Psoas muscle (tissue), 7 donors: ENCODE measurements at regions not wholly inside any gene's neighbourhood (a gene's known extent, or its start where the extent isn't known, plus 50 kb on each side); places are given as distances from the start of the nearest gene placed in this dataset.

Experiments used
- ATAC-seq, 4 donors: fragments of 200-7000 bp; cut with Tn5 transposase; one replicate each; pipeline ENCODE4 v1.9.1; 2020; ENCODE audit warnings: moderate library complexity in 3 of 4, mild to moderate bottlenecking in 2 of 4
- DNase-seq, 2 donors: peaks; one replicate each; pipeline ENCODE4 v3.0.0-alpha.2; 2020
- H3K27ac ChIP-seq: fragments of 200-600 bp; one replicate; pipeline ENCODE4 v1.8.0; 2022
- H3K27me3 ChIP-seq, 3 donors: fragments of 200-600 bp in 1 of 3; one replicate each; pipeline versions ENCODE4 v1.6.1 to v1.8.0; 2013 to 2022; ENCODE audit warnings: low read length in 2 of 3, mild to moderate bottlenecking in 2 of 3, moderate library complexity in 1 of 3; ENCODE audit not compliant: insufficient read depth in 3 of 3
- H3K36me3 ChIP-seq, 2 donors: fragments of 200-600 bp in 1 of 2; one replicate each; pipeline versions ENCODE4 v1.6.1 to v1.8.0; 2013 to 2022; ENCODE audit warnings: low read depth in 1 of 2, mild to moderate bottlenecking in 1 of 2, moderate library complexity in 1 of 2; ENCODE audit not compliant: insufficient read depth in 1 of 2
- H3K4me1 ChIP-seq: fragments of 200-600 bp; one replicate; pipeline ENCODE4 v1.8.0; 2022
- H3K4me3 ChIP-seq: fragments of 200-600 bp; one replicate; pipeline ENCODE4 v1.8.0; 2022; ENCODE audit warnings: mild to moderate bottlenecking
- H3K9me3 ChIP-seq: fragments of 200-600 bp; one replicate; pipeline ENCODE4 v1.8.0; 2022
- WGBS, 3 donors: extraction: QIAGEN DNeasy Blood & Tissue Kit; methylation state at CpG; one replicate each; pipeline versions ENCODE4 v1.1.6 to v1.1.7; 2013; 5-methylcytosine and 5-hydroxymethylcytosine counted together
- intact Hi-C, 2 donors: fragments of 100-400 bp; cut with DNase I; formaldehyde crosslinking; loops; one replicate each; pipeline versions ENCODE4 v1.11.0 to v1.14.2; 2022
- TF ChIP-seq, protein P1 (sequence below): fragments of 200-600 bp; IDR thresholded peaks from one replicate; pipeline ENCODE4 v1.8.0; 2022; ENCODE audit warnings: antibody characterized with exemption
- donor health status: healthy with polysubstance abuse.
- donor health status: DM: no; HTN: no; CAD: no; lungs with moderate emphysema.
- donor health status: Bipolar disorder and iron deficiency.
- donor health status: healthy.
- donor health status: DM: yes; HTN: yes; CAD: no.
- donor health status: DM: no; HTN: no; CAD: no.
- donor health status: DM: yes; HTN: yes; CAD: no.

DNA sequence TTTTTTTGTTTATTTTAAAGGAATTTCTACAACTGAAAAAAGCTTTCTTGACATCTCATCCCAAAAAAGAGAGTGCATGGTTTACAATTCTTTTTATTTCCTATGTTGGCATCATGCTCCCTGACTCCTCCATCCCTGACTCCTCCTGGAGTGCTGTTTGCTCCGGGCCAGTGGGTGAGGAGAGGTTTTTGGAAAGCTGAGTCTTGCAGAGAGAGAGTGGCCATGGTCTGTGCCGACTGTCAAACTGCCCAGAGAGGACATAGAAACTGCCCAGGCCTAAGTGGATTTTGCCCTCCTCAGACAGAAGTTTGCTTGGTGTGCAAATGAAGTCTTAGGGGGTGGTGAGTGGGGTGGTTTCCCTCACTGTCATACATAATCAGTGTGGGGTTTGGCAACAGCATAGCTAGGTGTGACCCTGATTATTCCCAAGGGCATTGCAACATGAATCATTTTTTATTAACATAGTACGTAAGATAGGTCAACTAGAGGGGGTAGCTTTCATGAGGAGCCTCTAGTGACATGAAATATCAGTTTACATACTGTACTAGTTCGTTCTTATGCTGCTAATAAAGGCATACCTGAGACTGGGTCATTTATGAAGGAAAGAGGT lies 179.8 kb upstream of the UBL3 start:
- Histone ChIP-seq H3K27ac (no peak overlapping the region), H3K9me3 (no peaks in the 10 kb centered on the region), H3K4me1 (no peaks in the 10 kb centered on the region), H3K27me3 (peaks cover 0 to 11% (median 0%) of the 10 kb centered on the region in 3 donors), H3K36me3 (no peaks in the 10 kb centered on the region), H3K4me3 (no peak overlapping the region)
- TF ChIP-seq, protein P1, sequence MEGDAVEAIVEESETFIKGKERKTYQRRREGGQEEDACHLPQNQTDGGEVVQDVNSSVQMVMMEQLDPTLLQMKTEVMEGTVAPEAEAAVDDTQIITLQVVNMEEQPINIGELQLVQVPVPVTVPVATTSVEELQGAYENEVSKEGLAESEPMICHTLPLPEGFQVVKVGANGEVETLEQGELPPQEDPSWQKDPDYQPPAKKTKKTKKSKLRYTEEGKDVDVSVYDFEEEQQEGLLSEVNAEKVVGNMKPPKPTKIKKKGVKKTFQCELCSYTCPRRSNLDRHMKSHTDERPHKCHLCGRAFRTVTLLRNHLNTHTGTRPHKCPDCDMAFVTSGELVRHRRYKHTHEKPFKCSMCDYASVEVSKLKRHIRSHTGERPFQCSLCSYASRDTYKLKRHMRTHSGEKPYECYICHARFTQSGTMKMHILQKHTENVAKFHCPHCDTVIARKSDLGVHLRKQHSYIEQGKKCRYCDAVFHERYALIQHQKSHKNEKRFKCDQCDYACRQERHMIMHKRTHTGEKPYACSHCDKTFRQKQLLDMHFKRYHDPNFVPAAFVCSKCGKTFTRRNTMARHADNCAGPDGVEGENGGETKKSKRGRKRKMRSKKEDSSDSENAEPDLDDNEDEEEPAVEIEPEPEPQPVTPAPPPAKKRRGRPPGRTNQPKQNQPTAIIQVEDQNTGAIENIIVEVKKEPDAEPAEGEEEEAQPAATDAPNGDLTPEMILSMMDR: no peak
- intact Hi-C loops: no loop called here
- DNase-seq (no peak), ATAC-seq (no peak)
- 59 to 72% (median 68%) methylated on average over 4 of the region's 4 CpGs for WGBS, 3 donors

DNA sequence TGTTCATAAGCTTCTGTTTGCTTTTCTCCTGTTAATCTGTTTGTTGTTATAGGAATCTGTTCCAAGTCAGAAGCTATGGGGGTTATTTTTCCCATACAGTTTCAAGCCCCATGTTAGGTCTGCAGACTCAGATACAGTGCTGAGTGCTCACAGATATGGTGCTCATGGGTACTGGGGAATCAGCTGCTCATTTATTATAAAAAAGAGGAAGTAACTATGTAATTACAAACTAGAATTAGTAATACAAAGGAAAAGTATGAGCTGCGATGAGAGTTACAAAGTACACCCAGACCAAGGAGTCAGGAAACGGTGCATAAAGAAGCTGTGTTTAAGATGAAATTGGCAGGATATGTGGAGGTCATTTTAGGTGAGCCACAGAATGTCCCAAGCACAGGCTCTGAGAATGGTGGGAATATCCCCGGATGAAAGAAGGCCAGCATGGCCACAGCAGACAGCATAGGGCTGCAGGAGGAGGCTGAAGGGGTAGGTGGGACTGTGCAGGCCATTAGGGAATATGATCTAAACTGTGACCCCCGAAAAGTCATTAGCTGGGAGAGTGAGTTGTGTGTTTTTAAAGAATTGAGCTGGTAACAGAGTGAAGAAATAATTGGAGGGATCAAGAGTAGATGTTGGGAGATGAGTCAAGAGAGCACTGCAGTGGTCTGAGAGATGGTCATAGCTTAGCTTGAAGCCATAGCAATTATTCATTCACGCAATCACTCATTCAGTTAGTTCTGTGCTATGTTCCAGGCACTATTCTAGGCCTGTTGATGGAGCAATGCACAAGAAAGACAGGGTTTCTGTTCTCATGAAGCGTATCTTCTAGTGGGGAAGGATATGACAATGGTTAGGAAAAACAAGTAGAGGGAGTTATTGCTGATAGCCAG lies 177.4 kb upstream of the UBL3 start:
- intact Hi-C loops: no loop called here
- no peak for DNase-seq
- Histone ChIP-seq H3K36me3 (no peaks in the 10 kb centered on the region), H3K4me3 (no peak overlapping the region), H3K27me3 (peaks cover 0 to 7% (median 0%) of the 10 kb centered on the region in 3 donors), H3K9me3 (no peaks in the 10 kb centered on the region), H3K4me1 (no peaks in the 10 kb centered on the region), H3K27ac (no peak overlapping the region)
- whole genome bisulfite sequencing, 3 donors: 68 to 72% (median 69%) methylated on average over 6 of the region's 6 CpGs
- no peak for ATAC-seq
- TF ChIP-seq, protein P1: no peak

DNA sequence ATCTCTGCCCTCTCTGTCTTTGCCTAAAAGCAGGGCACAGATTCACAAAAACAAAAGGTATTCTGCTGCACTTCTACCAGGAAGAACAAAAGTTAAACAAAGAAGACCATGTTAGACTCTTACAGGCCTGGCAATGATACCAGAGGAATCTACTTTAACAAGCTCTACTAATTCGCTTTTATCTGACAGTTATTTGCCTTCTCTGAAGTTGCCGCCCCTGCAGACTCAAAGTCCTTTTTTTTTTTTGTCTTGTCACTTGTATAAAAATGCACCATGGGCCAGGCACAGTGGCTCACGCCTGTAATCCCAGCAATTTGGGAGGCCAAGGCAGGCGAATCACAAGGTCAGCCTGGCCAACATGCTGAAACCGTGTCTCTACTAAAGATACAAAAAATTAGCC lies 176.5 kb upstream of the UBL3 start:
- TF ChIP-seq, protein P1: no peak
- H3K27ac ChIP-seq: no peak overlapping the region
- H3K36me3 ChIP-seq: no peaks in the 10 kb centered on the region
- no peaks in the 10 kb centered on the region for H3K27me3 ChIP-seq
- DNase-seq (no peak), ATAC-seq (no peak)
- no peaks in the 10 kb centered on the region for H3K4me1 ChIP-seq
- intact Hi-C loops: no loop called here
- no peaks in the 10 kb centered on the region for H3K9me3 ChIP-seq
- H3K4me3 ChIP-seq: no peak overlapping the region
- WGBS, 3 donors: 66 to 86% (median 79%) methylated on average over 5 of the region's 5 CpGs

DNA sequence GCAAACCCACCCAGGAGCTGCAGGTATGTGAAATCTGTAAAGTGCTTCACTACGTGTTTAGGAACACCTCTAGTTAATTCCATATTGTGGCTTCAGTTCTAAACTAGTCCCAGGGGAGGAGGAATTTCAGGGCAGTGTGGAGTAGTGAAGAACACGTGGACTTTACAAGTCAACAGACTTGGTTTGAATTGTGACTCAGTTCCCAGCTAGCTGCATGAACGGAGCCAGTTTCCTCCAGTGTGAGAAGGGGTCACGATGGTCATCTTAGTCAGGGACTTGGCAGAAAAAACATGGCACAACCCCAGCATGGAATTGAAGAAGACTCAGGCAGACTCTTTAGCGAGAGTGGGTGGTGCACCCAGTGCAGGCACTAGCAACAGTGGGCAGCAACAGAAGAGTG lies 175.7 kb upstream of the UBL3 start:
- ATAC-seq (no peak), DNase-seq (no peak)
- WGBS, 3 donors: 50 to 64% (median 52%) methylated on average over 5 of the region's 5 CpGs
- no peak overlapping the region for H3K4me3 ChIP-seq
- H3K9me3 ChIP-seq: no peaks in the 10 kb centered on the region
- H3K36me3 ChIP-seq: no peaks in the 10 kb centered on the region
- no peak overlapping the region for H3K27ac ChIP-seq
- TF ChIP-seq, protein P1: no peak
- H3K27me3 ChIP-seq: no peaks in the 10 kb centered on the region
- no peaks in the 10 kb centered on the region for H3K4me1 ChIP-seq
- intact Hi-C loops: no loop called here
